ENCODE measurements at regions not wholly inside any gene's neighbourhood (a gene's known extent, or its start where the extent isn't known, plus 50 kb on each side); places are given as distances from the start of the nearest gene placed in this dataset.

GRCh38 chr14:81723956-81724355 lies 190.3 kb upstream of the SEL1L start:
- H3K27me3 ChIP-seq (ENCODE audit: insufficient read depth): no peaks in the 10 kb centered on the region
- no peaks in the 10 kb centered on the region for H3K4me1 ChIP-seq (ENCODE audit: insufficient read depth)
- Mint-ChIP-seq H3K36me3 (ENCODE audit: low read depth) (peaks cover 2% of the 10 kb centered on the region; the same call in 2 of the 3 replicates), H3K27ac (no peak overlapping the region), H3K9me3 (peaks cover 80% of the 10 kb centered on the region), H3K4me1 (no peaks in the 10 kb centered on the region), H3K27me3 (ENCODE audit: insufficient read depth, low read depth, poor library complexity) (no peaks in the 10 kb centered on the region), H3K4me3 (no peak overlapping the region)
- ATAC-seq (no peak), DNase-seq (ENCODE audit: low spot score) (no peak)
- H4K20me1 ChIP-seq (replicated peaks; ENCODE audit: insufficient read depth): no peaks in the 10 kb centered on the region
- no peaks in the 10 kb centered on the region for H3K36me3 ChIP-seq (ENCODE audit: insufficient read depth)
- TF ChIP-seq JUNB (IDR thresholded peaks at IDR 0.05; ENCODE audit: unreplicated experiment) (no peak), EZH2 (IDR thresholded peaks at IDR 0.05; ENCODE audit: low read depth, unreplicated experiment) (no peak), ZNF462 (CRISPR knock-in tag; IDR thresholded peaks at IDR 0.05) (no peak), ZNF114 (CRISPR knock-in tag; IDR thresholded peaks at IDR 0.05) (no peak), ZNF331 (CRISPR knock-in tag; IDR thresholded peaks at IDR 0.05; ENCODE audit: low read depth) (no peak), CREB1 (CRISPR knock-in tag; IDR thresholded peaks at IDR 0.05; ENCODE audit: low read depth) (no peak), NANOG (IDR thresholded peaks at IDR 0.05; ENCODE audit: borderline replicate concordance) (no peak), POLR2AphosphoS5 (IDR thresholded peaks at IDR 0.05; ENCODE audit: low read depth) (no peak), STAT1 (IDR thresholded peaks at IDR 0.05; ENCODE audit: unreplicated experiment) (no peak), EZH2phosphoT487 (IDR thresholded peaks at IDR 0.05; ENCODE audit: unreplicated experiment) (no peak), ETS1 (IDR thresholded peaks at IDR 0.05) (no peak), CTCF (conservative IDR thresholded peaks at IDR 0.05; ENCODE audit: low read depth in 2 of 2) (no peak)
- TF ChIP-seq, protein P1, sequence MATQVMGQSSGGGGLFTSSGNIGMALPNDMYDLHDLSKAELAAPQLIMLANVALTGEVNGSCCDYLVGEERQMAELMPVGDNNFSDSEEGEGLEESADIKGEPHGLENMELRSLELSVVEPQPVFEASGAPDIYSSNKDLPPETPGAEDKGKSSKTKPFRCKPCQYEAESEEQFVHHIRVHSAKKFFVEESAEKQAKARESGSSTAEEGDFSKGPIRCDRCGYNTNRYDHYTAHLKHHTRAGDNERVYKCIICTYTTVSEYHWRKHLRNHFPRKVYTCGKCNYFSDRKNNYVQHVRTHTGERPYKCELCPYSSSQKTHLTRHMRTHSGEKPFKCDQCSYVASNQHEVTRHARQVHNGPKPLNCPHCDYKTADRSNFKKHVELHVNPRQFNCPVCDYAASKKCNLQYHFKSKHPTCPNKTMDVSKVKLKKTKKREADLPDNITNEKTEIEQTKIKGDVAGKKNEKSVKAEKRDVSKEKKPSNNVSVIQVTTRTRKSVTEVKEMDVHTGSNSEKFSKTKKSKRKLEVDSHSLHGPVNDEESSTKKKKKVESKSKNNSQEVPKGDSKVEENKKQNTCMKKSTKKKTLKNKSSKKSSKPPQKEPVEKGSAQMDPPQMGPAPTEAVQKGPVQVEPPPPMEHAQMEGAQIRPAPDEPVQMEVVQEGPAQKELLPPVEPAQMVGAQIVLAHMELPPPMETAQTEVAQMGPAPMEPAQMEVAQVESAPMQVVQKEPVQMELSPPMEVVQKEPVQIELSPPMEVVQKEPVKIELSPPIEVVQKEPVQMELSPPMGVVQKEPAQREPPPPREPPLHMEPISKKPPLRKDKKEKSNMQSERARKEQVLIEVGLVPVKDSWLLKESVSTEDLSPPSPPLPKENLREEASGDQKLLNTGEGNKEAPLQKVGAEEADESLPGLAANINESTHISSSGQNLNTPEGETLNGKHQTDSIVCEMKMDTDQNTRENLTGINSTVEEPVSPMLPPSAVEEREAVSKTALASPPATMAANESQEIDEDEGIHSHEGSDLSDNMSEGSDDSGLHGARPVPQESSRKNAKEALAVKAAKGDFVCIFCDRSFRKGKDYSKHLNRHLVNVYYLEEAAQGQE (IDR thresholded peaks at IDR 0.05; ENCODE audit: unreplicated experiment): no peak
- no peaks in the 10 kb centered on the region for H3F3A ChIP-seq (replicated peaks; ENCODE audit: low read depth)
- H3K9me2 ChIP-seq (ENCODE audit: insufficient read depth): no peaks in the 10 kb centered on the region; the same call in 1 of the 2 replicates
- no peak overlapping the region for H3K4me3 ChIP-seq
- no peak overlapping the region for H3K4me2 ChIP-seq
- H3K79me2 ChIP-seq (replicated peaks; ENCODE audit: insufficient read depth): no peaks in the 10 kb centered on the region
- H2AFZ ChIP-seq: no peak overlapping the region
- no peak overlapping the region for H3K27ac ChIP-seq (ENCODE audit: low read depth)

Measured in GM23338 (cell line).